Fibroblast of the aortic adventitia (primary cell): ENCODE measurements at regions not wholly inside any gene's neighbourhood (a gene's known extent, or its start where the extent isn't known, plus 50 kb on each side); places are given as distances from the start of the nearest gene placed in this dataset.

Experiments used
- DNase-seq: peaks from one replicate; pipeline ENCODE4 v3.0.0-alpha.2; 2010; ENCODE audit warnings: low read depth
- H3K4me3 ChIP-seq: 2 replicates; pipeline ENCODE4 v1.5.1; 2011; ENCODE audit warnings: low read depth, mild to moderate bottlenecking, control low read depth, low read length, moderate library complexity
- TF ChIP-seq, protein P1 (sequence below): IDR thresholded peaks from 2 replicates; pipeline ENCODE4 v1.5.1; 2011; ENCODE audit warnings: mild to moderate bottlenecking, low read length, control low read depth, inconsistent platforms; ENCODE audit not compliant: insufficient read depth

DNA sequence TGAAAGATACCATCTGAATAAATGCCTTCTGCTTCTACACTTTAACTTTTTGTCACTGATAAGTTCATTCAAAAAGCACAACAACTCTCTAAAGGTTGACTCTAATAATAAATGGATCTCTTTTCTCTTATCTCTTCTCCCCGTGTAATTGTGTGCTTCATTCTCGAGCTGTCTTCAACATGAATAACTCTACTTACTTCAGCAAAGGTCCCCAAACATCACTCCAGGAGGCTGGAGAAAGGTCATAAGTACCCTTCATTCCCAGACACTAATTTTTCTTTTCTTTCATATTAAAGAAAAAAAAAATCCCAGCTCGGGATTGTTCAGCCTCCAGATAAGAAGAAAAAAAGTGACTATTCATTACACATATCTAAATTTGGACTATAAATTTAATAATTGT lies 222.2 kb downstream of the FOXO1 start:
- TF ChIP-seq, protein P1, sequence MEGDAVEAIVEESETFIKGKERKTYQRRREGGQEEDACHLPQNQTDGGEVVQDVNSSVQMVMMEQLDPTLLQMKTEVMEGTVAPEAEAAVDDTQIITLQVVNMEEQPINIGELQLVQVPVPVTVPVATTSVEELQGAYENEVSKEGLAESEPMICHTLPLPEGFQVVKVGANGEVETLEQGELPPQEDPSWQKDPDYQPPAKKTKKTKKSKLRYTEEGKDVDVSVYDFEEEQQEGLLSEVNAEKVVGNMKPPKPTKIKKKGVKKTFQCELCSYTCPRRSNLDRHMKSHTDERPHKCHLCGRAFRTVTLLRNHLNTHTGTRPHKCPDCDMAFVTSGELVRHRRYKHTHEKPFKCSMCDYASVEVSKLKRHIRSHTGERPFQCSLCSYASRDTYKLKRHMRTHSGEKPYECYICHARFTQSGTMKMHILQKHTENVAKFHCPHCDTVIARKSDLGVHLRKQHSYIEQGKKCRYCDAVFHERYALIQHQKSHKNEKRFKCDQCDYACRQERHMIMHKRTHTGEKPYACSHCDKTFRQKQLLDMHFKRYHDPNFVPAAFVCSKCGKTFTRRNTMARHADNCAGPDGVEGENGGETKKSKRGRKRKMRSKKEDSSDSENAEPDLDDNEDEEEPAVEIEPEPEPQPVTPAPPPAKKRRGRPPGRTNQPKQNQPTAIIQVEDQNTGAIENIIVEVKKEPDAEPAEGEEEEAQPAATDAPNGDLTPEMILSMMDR, result no peak
- no peak overlapping the region for H3K4me3 ChIP-seq
- DNase-seq, result no peak

DNA sequence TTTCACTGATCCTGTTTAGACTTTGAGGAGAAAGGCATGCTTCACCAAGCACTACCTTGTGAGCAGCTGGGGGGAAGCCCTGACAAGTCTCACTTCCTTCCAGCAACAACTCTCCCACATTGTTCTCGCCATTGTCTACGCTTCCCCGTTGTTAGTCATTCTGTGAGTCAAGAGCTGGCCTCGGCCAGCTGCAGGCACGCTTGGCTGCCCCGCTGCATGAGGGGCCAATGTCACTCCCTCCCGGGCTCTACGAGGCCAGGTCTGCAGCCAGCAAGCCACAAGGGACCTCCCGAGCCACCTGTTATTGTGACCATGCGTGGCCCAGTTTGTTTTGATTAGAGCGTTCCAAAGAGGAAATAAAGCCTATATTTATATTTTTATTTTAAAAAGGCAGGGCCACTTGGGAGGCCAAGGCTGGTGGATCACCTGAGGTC lies 220.9 kb downstream of the FOXO1 start:
- no peak overlapping the region for H3K4me3 ChIP-seq
- peak; percentile 80 for DNase-seq
- TF ChIP-seq, protein P1, result no peak

DNA sequence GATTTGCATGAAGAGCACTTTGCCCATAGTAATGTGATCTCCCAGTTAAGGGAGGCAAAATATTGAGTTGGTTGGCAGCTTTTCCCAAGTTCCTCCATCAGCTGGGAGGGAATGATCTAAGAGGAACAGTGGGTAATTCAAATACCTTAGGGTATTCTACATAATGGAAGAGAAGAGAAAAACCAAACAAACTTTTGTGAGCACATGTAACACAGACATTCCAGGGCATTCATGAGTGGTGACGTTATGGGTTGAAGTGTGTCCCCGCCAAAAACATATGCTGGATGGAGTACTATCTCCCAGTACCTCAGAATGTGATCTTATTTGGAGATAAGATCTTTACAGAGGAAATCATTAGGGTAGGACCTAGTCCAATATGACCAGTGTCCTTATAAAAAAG lies 220.1 kb downstream of the FOXO1 start:
- TF ChIP-seq, protein P1, result no peak
- H3K4me3 ChIP-seq, result no peak overlapping the region
- DNase-seq, result peak; percentile 34

DNA sequence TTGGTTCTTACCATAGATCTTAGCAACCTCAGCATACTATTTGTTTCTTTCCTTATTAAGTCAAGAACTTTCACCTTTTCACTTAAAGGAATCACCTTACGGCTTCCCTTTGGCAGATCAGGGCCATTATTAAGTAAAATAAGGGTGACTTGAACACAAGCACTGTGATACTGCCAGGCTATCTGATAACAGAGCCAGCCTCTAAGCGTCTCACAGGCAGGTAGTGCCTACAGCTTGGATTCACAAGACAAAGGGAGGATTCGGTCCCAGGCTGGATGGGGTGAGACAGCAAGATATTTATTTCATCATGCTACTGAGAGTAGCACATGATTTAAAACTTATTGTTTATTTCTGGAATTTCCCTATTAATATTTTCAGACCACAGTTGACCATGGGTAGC lies 218.6 kb downstream of the FOXO1 start:
- no peak for DNase-seq
- H3K4me3 ChIP-seq, result no peak overlapping the region
- TF ChIP-seq, protein P1, result no peak

DNA sequence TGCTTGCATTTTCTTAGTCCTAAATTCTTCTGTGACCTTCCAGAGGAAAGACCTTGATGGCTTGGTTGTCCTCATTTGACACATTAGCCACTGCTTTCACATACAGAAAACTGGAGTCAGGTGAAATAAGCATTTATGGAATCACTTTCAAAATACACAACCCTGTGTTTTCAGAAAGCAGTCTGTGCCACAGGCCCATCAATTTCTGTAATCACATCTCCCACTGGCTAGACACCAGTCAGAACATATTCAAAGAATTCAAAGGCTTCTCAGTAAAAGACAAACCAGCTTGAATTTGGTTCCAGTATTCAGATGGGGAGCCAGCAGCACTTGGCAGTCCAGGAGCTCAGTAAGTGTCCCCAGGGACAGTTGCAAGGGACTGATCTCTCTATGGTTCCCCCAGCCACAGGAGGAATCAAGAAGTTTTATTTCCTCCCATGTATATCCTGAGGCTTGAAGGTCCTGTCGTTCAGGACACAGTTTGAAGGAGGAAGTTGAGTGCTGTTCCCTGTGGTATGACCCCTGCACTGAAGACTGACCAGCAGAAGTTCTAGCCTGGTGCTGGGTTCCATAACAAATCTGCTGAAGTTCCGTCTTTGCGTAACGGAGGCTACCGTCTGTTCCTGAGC lies 214.3 kb downstream of the FOXO1 start:
- TF ChIP-seq, protein P1, result no peak
- DNase-seq, result no peak
- no peak overlapping the region for H3K4me3 ChIP-seq

- DNase-seq, result peak; percentile 23
- TF ChIP-seq, protein P1, result no peak
- no peak overlapping the region for H3K4me3 ChIP-seq
Observed at GRCh38 chr13:40452741-40453334, 213.6 kb downstream of the FOXO1 start.
